MM.1S (cell line): ENCODE measurements at regions not wholly inside any gene's neighbourhood (a gene's known extent, or its start where the extent isn't known, plus 50 kb on each side); places are given as distances from the start of the nearest gene placed in this dataset.

Experiments used
- DNase-seq: peaks from one replicate; pipeline ENCODE4 v3.0.0-alpha.2; 2015
- H2AFZ ChIP-seq: fragments of 300-600 bp; sonication (generic); 2 replicates; pipeline ENCODE4 v1.6.0; 2016; ENCODE audit warnings: antibody characterized with exemption, low read length
- H3F3A ChIP-seq: fragments of 300-600 bp; sonication (generic); 2 replicates; pipeline ENCODE4 v1.6.1; 2016; ENCODE audit warnings: mild to moderate bottlenecking, antibody characterized with exemption, low read length, moderate library complexity, mixed read lengths; ENCODE audit not compliant: insufficient read depth
- H3K27ac ChIP-seq: fragments of 300-600 bp; sonication (generic); 2 replicates; pipeline ENCODE4 v1.5.1; 2016; ENCODE audit warnings: mild to moderate bottlenecking, low read length
- H3K27me3 ChIP-seq: fragments of 300-600 bp; sonication (generic); replicated peaks from 2 replicates; pipeline ENCODE4 v1.6.0; 2016; ENCODE audit warnings: low read length; ENCODE audit not compliant: insufficient read depth
- H3K36me3 ChIP-seq: fragments of 300-600 bp; sonication (generic); replicated peaks from 2 replicates; pipeline ENCODE4 v1.6.1; 2016; ENCODE audit warnings: mild to moderate bottlenecking, low read length, mixed read lengths; ENCODE audit not compliant: insufficient read depth
- H3K4me1 ChIP-seq: fragments of 300-600 bp; sonication (generic); 2 replicates; pipeline ENCODE4 v1.6.1; 2016; ENCODE audit warnings: low read length, mixed read lengths
- H3K4me2 ChIP-seq: fragments of 300-600 bp; sonication (generic); 2 replicates; pipeline ENCODE4 v1.6.0; 2016; ENCODE audit warnings: low read depth, low read length
- H3K4me3 ChIP-seq: fragments of 300-600 bp; sonication (generic); 2 replicates; pipeline ENCODE4 v1.5.1; 2016; ENCODE audit warnings: low read length, mixed read lengths
- H3K79me2 ChIP-seq: fragments of 300-600 bp; sonication (generic); 2 replicates; pipeline ENCODE4 v1.6.1; 2016; ENCODE audit warnings: mixed run types, low read length, mixed read lengths
- H3K9ac ChIP-seq: fragments of 300-600 bp; sonication (generic); 2 replicates; pipeline ENCODE4 v1.6.1; 2016; ENCODE audit warnings: low read length, mixed read lengths
- H3K9me2 ChIP-seq: fragments of 300-600 bp; sonication (generic); replicated peaks from 2 replicates; pipeline ENCODE4 v1.6.1; 2016; ENCODE audit warnings: mild to moderate bottlenecking, low read length, mixed read lengths; ENCODE audit not compliant: insufficient read depth
- H3K9me3 ChIP-seq: fragments of 300-600 bp; sonication (generic); replicated peaks from 2 replicates; pipeline ENCODE4 v1.6.1; 2016; ENCODE audit warnings: mild to moderate bottlenecking, low read length, mixed read lengths; ENCODE audit not compliant: insufficient read depth
- H4K20me1 ChIP-seq: fragments of 300-600 bp; sonication (generic); 2 replicates; pipeline ENCODE4 v1.6.1; 2016; ENCODE audit warnings: mild to moderate bottlenecking, low read length, moderate library complexity, mixed read lengths; ENCODE audit not compliant: insufficient read depth
- EZH2 ChIP-seq: fragments of 300-600 bp; sonication (generic); optimal IDR thresholded peaks from 2 replicates; pipeline ENCODE3; 2017; ENCODE audit warnings: low read depth, mild to moderate bottlenecking, antibody characterized with exemption, low read length, mixed read lengths
- EZH2phosphoT487 ChIP-seq: fragments of 300-600 bp; sonication (generic); IDR thresholded peaks from 2 replicates; pipeline ENCODE4 v1.6.1; 2018; ENCODE audit warnings: antibody characterized with exemption, low read length
- TF ChIP-seq, protein P1 (sequence below): fragments of 300-600 bp; sonication (generic); IDR thresholded peaks from 2 replicates; pipeline ENCODE4 v1.5.1; 2016; ENCODE audit warnings: antibody characterized with exemption, low read length, mixed read lengths

DNA sequence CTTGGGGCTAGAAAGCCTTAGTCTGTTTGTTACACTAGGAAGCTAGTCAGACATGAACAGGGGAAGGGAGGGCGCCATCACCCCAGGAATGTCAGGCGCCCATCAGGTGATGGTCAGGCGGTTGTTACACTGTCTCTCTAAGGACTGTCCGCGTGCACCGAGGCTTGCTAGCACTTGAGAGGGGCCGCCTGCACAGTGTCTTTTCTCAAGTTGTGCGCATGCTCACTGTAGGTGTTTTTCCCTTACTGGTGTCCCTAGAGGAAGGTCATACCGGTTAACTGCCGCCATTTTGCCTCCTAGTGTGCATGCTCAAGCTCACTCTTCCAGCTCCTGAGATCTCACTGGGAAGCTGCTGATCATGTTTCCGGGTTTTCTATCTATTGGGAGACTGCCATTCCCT, 855.0 kb upstream of the TMEM132C start:
- DNase-seq = no peak
- TF ChIP-seq, protein P1, sequence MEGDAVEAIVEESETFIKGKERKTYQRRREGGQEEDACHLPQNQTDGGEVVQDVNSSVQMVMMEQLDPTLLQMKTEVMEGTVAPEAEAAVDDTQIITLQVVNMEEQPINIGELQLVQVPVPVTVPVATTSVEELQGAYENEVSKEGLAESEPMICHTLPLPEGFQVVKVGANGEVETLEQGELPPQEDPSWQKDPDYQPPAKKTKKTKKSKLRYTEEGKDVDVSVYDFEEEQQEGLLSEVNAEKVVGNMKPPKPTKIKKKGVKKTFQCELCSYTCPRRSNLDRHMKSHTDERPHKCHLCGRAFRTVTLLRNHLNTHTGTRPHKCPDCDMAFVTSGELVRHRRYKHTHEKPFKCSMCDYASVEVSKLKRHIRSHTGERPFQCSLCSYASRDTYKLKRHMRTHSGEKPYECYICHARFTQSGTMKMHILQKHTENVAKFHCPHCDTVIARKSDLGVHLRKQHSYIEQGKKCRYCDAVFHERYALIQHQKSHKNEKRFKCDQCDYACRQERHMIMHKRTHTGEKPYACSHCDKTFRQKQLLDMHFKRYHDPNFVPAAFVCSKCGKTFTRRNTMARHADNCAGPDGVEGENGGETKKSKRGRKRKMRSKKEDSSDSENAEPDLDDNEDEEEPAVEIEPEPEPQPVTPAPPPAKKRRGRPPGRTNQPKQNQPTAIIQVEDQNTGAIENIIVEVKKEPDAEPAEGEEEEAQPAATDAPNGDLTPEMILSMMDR = no peak
- no peak for TF ChIP-seq EZH2
- TF ChIP-seq EZH2phosphoT487 = no peak
- Histone ChIP-seq H3K4me1 (no peaks in the 10 kb centered on the region), H2AFZ (no peak overlapping the region), H3K9me2 (no peaks in the 10 kb centered on the region), H3K9me3 (no peaks in the 10 kb centered on the region), H3K4me3 (no peak overlapping the region), H3F3A (no peaks in the 10 kb centered on the region), H3K9ac (no peak overlapping the region), H3K4me2 (no peak overlapping the region), H4K20me1 (no peaks in the 10 kb centered on the region), H3K27me3 (no peaks in the 10 kb centered on the region), H3K27ac (no peak overlapping the region), H3K79me2 (no peaks in the 10 kb centered on the region), H3K36me3 (no peaks in the 10 kb centered on the region)

DNA sequence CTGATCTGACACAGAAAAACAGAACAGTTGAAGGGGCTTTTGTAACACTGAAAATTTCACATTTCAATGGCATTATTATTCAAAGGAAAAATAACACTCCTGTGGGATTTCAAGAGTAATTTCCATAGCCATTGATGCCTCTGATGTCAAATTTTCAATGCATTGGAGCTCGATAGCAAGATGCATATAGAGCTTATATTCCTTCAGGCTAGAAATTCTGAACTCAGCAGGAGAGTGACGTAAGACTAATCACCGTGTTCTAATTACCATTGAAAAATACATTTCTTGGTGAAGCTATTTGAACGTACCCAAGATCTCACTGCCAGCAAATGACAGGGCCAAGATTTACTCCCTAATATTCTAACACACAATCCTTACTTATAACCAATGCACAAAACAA, 854.1 kb upstream of the TMEM132C start:
- H3K27me3 ChIP-seq = no peaks in the 10 kb centered on the region
- no peak for DNase-seq
- no peak overlapping the region for H3K4me3 ChIP-seq
- no peak overlapping the region for H2AFZ ChIP-seq
- no peaks in the 10 kb centered on the region for H3F3A ChIP-seq
- H3K79me2 ChIP-seq = no peaks in the 10 kb centered on the region
- no peaks in the 10 kb centered on the region for H3K9me3 ChIP-seq
- no peaks in the 10 kb centered on the region for H3K4me1 ChIP-seq
- no peaks in the 10 kb centered on the region for H3K36me3 ChIP-seq
- no peak overlapping the region for H3K27ac ChIP-seq
- no peaks in the 10 kb centered on the region for H3K9me2 ChIP-seq
- H3K9ac ChIP-seq = no peak overlapping the region
- H4K20me1 ChIP-seq = no peaks in the 10 kb centered on the region
- H3K4me2 ChIP-seq = no peak overlapping the region
- no peak for TF ChIP-seq EZH2
- no peak for TF ChIP-seq EZH2phosphoT487
- TF ChIP-seq, protein P1 = no peak

DNA sequence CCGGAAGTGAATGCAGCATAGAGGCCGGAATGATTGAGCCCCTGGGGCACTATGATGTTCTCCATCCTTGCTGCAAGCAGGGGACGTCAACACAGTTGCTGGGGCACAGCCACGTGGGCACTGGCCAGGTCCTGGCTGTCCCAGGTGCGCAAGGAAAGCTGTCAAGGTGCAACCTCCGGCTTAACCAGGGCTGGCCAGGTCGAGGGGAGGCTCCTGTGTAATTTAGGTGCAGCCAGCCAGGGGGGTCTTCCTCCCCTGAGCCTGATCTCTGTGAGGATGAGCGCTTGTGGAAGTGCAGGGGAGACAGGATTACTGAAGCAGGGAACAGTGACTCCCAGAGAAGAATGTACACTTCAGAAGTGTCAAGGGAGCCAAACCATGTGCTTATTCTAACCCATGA, 852.8 kb upstream of the TMEM132C start:
- no peaks in the 10 kb centered on the region for H4K20me1 ChIP-seq
- DNase-seq = no peak
- no peaks in the 10 kb centered on the region for H3K9me2 ChIP-seq
- H3K4me3 ChIP-seq = no peak overlapping the region
- no peaks in the 10 kb centered on the region for H3K4me1 ChIP-seq
- H3K4me2 ChIP-seq = no peak overlapping the region
- no peaks in the 10 kb centered on the region for H3K9me3 ChIP-seq
- no peaks in the 10 kb centered on the region for H3F3A ChIP-seq
- H3K27ac ChIP-seq = no peak overlapping the region
- H3K9ac ChIP-seq = no peak overlapping the region
- H3K27me3 ChIP-seq = no peaks in the 10 kb centered on the region
- H2AFZ ChIP-seq = no peak overlapping the region
- no peaks in the 10 kb centered on the region for H3K79me2 ChIP-seq
- TF ChIP-seq, protein P1 = no peak
- TF ChIP-seq EZH2phosphoT487 (no peak), EZH2 (no peak)
- H3K36me3 ChIP-seq = no peaks in the 10 kb centered on the region
